K562 (cell line): ENCODE measurements at regions not wholly inside any gene's neighbourhood (a gene's known extent, or its start where the extent isn't known, plus 50 kb on each side); places are given as distances from the start of the nearest gene placed in this dataset.

Source experiments
- CTCF ChIP-seq, 3 experiments: IDR thresholded peaks in 2 of 3; conservative IDR thresholded peaks in 1 of 3; 2 replicates each; pipeline ENCODE4 v1.5.1; 2011 to 2012; ENCODE audit warnings: low read length in 3 of 3, mild to moderate bottlenecking in 3 of 3, control low read depth in 2 of 3, improper control_type of control experiment in 1 of 3, inconsistent platforms in 1 of 3, low read depth in 1 of 3, mixed read lengths in 1 of 3, moderate library complexity in 1 of 3; ENCODE audit not compliant: insufficient read depth in 2 of 3
- GABPA ChIP-seq: fragments of 200-800 bp; sonication (Bioruptor generic); conservative IDR thresholded peaks from 2 replicates; pipeline ENCODE4 v1.6.1; 2016; ENCODE audit warnings: low read depth, missing genetic modification characterization, missing compliant biosample characterization
- HCFC1 ChIP-seq: IDR thresholded peaks from 2 replicates; pipeline ENCODE4 v1.6.1; 2012; ENCODE audit warnings: low read depth, low read length, improper control_type of control experiment
- POLR2G ChIP-seq: fragments of 200-400 bp; formaldehyde crosslinking; IDR thresholded peaks from 2 replicates; pipeline ENCODE4 v1.6.1; 2017; ENCODE audit warnings: low read depth, mild to moderate bottlenecking, antibody characterized with exemption, low read length, moderate library complexity
- RFX5 ChIP-seq: IDR thresholded peaks from 2 replicates; pipeline ENCODE4 v1.6.1; 2011; ENCODE audit warnings: low read depth, mild to moderate bottlenecking, improper control_type of control experiment, low read length
- TCF7 ChIP-seq: sonication (generic); IDR thresholded peaks from 2 replicates; pipeline ENCODE4 v1.6.1; 2016; ENCODE audit warnings: antibody characterized with exemption, borderline replicate concordance
- TRIM24 ChIP-seq, 2 experiments: fragments of 450-650 bp; IDR thresholded peaks; 2 replicates each; pipeline ENCODE4 v1.6.1; 2016
- ZNF274 ChIP-seq: IDR thresholded peaks from 2 replicates; pipeline ENCODE4 v1.6.1; 2011; ENCODE audit warnings: low read depth, mild to moderate bottlenecking, low read length, moderate library complexity, borderline replicate concordance
- ZNF644 ChIP-seq: fragments of 200-800 bp; sonication (Bioruptor generic); IDR thresholded peaks from 2 replicates; pipeline ENCODE4 v1.6.1; 2016; ENCODE audit warnings: low read depth, missing genetic modification characterization, missing compliant biosample characterization

DNA sequence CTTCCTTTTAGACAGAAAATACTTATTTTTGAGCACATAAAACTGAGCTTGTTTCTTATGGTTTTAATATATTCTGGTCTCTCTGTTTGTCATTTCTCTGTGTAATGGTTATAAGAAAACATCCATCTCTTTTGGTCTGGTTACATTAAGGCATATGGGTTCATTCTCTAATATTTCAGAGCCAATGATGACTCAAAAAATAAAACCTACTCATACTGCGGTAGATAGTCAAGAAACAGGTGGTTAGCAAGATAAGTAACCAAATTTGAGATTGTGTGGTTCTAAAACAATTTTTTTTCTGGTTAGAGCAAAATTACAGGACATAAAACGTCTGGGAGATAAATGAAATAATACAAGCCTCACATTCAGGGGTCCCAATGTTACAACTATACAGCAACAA, 654.5 kb downstream of the STIM2 start:
- TF ChIP-seq GABPA (tag) (no peak), ZNF274 (no peak), ZNF644 (tag) (no peak), HCFC1 (no peak), RFX5 (no peak), CTCF (IDR thresholded peaks at IDR 0.05 in 2 of 3, conservative IDR thresholded peaks at IDR 0.05 in 1 of 3; ENCODE audit: insufficient read depth in 2 of 3, low read depth in 1 of 3, low read length in 3 of 3) (no peak), TCF7 (no peak), TRIM24 (IDR thresholded peaks at IDR 0.05) (no peak), POLR2G (no peak)
